ENCODE measurements at regions not wholly inside any gene's neighbourhood (a gene's known extent, or its start where the extent isn't known, plus 50 kb on each side); places are given as distances from the start of the nearest gene placed in this dataset.
"Not testable (repeated sequence)": the region's sequence is repeated elsewhere in the genome, so short reads cannot be mapped to it uniquely, and the experiment has no call there.

GRCh38 chr17:52979921-52980320 lies 821.4 kb upstream of the CA10 start:
- CTCF ChIA-PET, result no interaction called here
- 0% methylated on average over 1 of the region's 1 CpG for WGBS (ENCODE audit: low lambda C conversion rate)

GRCh38 chr17:52965856-52966255 lies 807.3 kb upstream of the CA10 start:
- Histone ChIP-seq H3F3A (replicated peaks; ENCODE audit: insufficient read depth) (no peaks in the 10 kb centered on the region), H2AFZ (ENCODE audit: low read depth) (no peak overlapping the region), H3K4me1 (ENCODE audit: control insufficient read depth in 1 of 2, insufficient read depth in 2 of 2, low read depth in 1 of 2, low read length in 1 of 2) (no peaks in the 10 kb centered on the region), H3K9me3 (peaks cover 11% of the 10 kb centered on the region), H3K4me3 (ENCODE audit: low read depth in 2 of 2, low read length in 1 of 2) (no peak overlapping the region), H3K79me2 (ENCODE audit: insufficient read depth) (no peaks in the 10 kb centered on the region), H3K9me2 (0 out of 2 replicates have a peak, but pooled peaks cover 2% of the 10 kb centered on the region), H3K36me3 (replicated peaks in 1 of 2; ENCODE audit: control insufficient read depth in 1 of 2, insufficient read depth in 2 of 2, low read length in 1 of 2) (no peaks in the 10 kb centered on the region), H3K27me3 (ENCODE audit: insufficient read depth) (no peaks in the 10 kb centered on the region), H4K20me1 (ENCODE audit: insufficient read depth) (no peaks in the 10 kb centered on the region), H3K27ac (ENCODE audit: low read depth in 2 of 2, low read length in 1 of 2) (no peak overlapping the region), H3K4me2 (no peak overlapping the region), H3K9ac (no peak overlapping the region)
- POLR2A ChIA-PET, result no interaction called here
- WGBS (ENCODE audit: low lambda C conversion rate), result 31% methylated on average over 3 of the region's 3 CpGs
- CTCF ChIA-PET, result no interaction called here
- no peak for TF ChIP-seq FOXJ3 (CRISPR knock-in tag; IDR thresholded peaks at IDR 0.05)
- TF ChIP-seq MEF2A (IDR thresholded peaks at IDR 0.05; ENCODE audit: borderline replicate concordance, low read depth), result no peak
- no peak for TF ChIP-seq RAD21 (IDR thresholded peaks at IDR 0.05; ENCODE audit: low read length)
- TF ChIP-seq POLR2AphosphoS5 (IDR thresholded peaks at IDR 0.05; ENCODE audit: low read depth, low read length), result no peak
- TF ChIP-seq YY1 (IDR thresholded peaks at IDR 0.05; ENCODE audit: low read depth), result no peak
- TF ChIP-seq JUND (IDR thresholded peaks at IDR 0.05), result no peak
- no peak for TF ChIP-seq SIN3A (IDR thresholded peaks at IDR 0.05; ENCODE audit: borderline replicate concordance, low read depth, low read length)
- TF ChIP-seq GATA2 (CRISPR knock-in tag; IDR thresholded peaks at IDR 0.05), result no peak
- DNase-seq, result no peak

More at GRCh38 chr17:52979921-52980320, 821.4 kb upstream of the CA10 start:
- Histone ChIP-seq H3K4me1 (ENCODE audit: control insufficient read depth in 1 of 2, insufficient read depth in 2 of 2, low read depth in 1 of 2, low read length in 1 of 2) (no peaks in the 10 kb centered on the region), H4K20me1 (ENCODE audit: insufficient read depth) (no peaks in the 10 kb centered on the region), H3K4me3 (ENCODE audit: low read depth in 2 of 2, low read length in 1 of 2) (no peak overlapping the region), H3K27me3 (ENCODE audit: insufficient read depth) (no peaks in the 10 kb centered on the region), H3K9me3 (peaks cover 3% of the 10 kb centered on the region; the same call in 1 of the 2 replicates), H3K9me2 (no peaks in the 10 kb centered on the region), H3K27ac (ENCODE audit: low read depth in 2 of 2, low read length in 1 of 2) (no peak overlapping the region), H3K4me2 (no peak overlapping the region), H3K9ac (no peak overlapping the region), H3F3A (replicated peaks; ENCODE audit: insufficient read depth) (no peaks in the 10 kb centered on the region), H3K36me3 (replicated peaks in 1 of 2; ENCODE audit: control insufficient read depth in 1 of 2, insufficient read depth in 2 of 2, low read length in 1 of 2) (peaks cover 0 to 3% of the 10 kb centered on the region in 2 experiments), H3K79me2 (ENCODE audit: insufficient read depth) (no peaks in the 10 kb centered on the region), H2AFZ (ENCODE audit: low read depth) (no peak overlapping the region)
- POLR2A ChIA-PET, result no interaction called here
- TF ChIP-seq RCOR1 (IDR thresholded peaks at IDR 0.05; ENCODE audit: low read length) (no peak), TCF12 (IDR thresholded peaks at IDR 0.05) (no peak), TEAD4 (IDR thresholded peaks at IDR 0.05; ENCODE audit: borderline replicate concordance, insufficient read depth) (no peak), EZH2phosphoT487 (IDR thresholded peaks at IDR 0.05; ENCODE audit: borderline replicate concordance, low read depth) (no peak), PBX3 (IDR thresholded peaks at IDR 0.05) (no peak), IRF3 (IDR thresholded peaks at IDR 0.05; ENCODE audit: low read depth, low read length) (no peak), FOSL2 (IDR thresholded peaks at IDR 0.05; ENCODE audit: borderline replicate concordance, low read depth) (no peak), YY1 (IDR thresholded peaks at IDR 0.05; ENCODE audit: low read depth) (no peak), RFX5 (IDR thresholded peaks at IDR 0.05; ENCODE audit: low read length) (no peak), RXRA (IDR thresholded peaks at IDR 0.05; ENCODE audit: borderline replicate concordance, low read depth) (no peak), FOXJ3 (CRISPR knock-in tag; IDR thresholded peaks at IDR 0.05) (no peak), SMC3 (IDR thresholded peaks at IDR 0.05; ENCODE audit: low read depth, low read length) (no peak)
- DNase-seq, result no peak

- H3K36me3 ChIP-seq (replicated peaks in 1 of 2; ENCODE audit: control insufficient read depth in 1 of 2, insufficient read depth in 2 of 2, low read length in 1 of 2); H3K27me3 ChIP-seq (ENCODE audit: insufficient read depth); H3K9me2 ChIP-seq; H3K9me3 ChIP-seq; DNase-seq; H3K4me1 ChIP-seq (ENCODE audit: control insufficient read depth in 1 of 2, insufficient read depth in 2 of 2, low read depth in 1 of 2, low read length in 1 of 2); H3K4me2 ChIP-seq; H3K79me2 ChIP-seq (ENCODE audit: insufficient read depth); H3K9ac ChIP-seq; H4K20me1 ChIP-seq (ENCODE audit: insufficient read depth); H3K4me3 ChIP-seq (ENCODE audit: low read depth in 2 of 2, low read length in 1 of 2); POLR2A ChIA-PET; H3F3A ChIP-seq (replicated peaks; ENCODE audit: insufficient read depth); H2AFZ ChIP-seq (ENCODE audit: low read depth); H3K27ac ChIP-seq (ENCODE audit: low read depth in 2 of 2, low read length in 1 of 2): not testable (repeated sequence)
- WGBS (ENCODE audit: low lambda C conversion rate), result 48% methylated on average over 11 of the region's 11 CpGs
- CTCF ChIA-PET, result interaction anchor here (0.7 kb wide), 1 partner anchor 9 kb away, joined by 3 read pairs; no protein-coding TSS in a partner anchor
Observed at GRCh38 chr17:52961751-52962150, 803.2 kb upstream of the CA10 start.
